H9 (cell line): ENCODE measurements at regions not wholly inside any gene's neighbourhood (a gene's known extent, or its start where the extent isn't known, plus 50 kb on each side); places are given as distances from the start of the nearest gene placed in this dataset.
A peak's percentile ranks its signal among the peaks of the same experiment; 100 is the strongest.

ENCODE experiments used
- DNase-seq: peaks from one replicate; pipeline ENCODE4 v3.0.0-alpha.2; 2017
- H2AFZ ChIP-seq: one replicate; pipeline ENCODE4 v1.6.1; 2013; ENCODE audit warnings: mild to moderate bottlenecking, low read length, control low read depth, moderate library complexity
- H2AK5ac ChIP-seq: 2 replicates; pipeline ENCODE4 v1.6.1; 2013; ENCODE audit warnings: low read length, control low read depth, mixed read lengths; ENCODE audit not compliant: insufficient read length
- H2BK120ac ChIP-seq: one replicate; pipeline ENCODE4 v1.6.1; 2013; ENCODE audit warnings: low read depth, mild to moderate bottlenecking, low read length, control low read depth, inconsistent platforms; ENCODE audit not compliant: poor library complexity, severe bottlenecking
- H2BK12ac ChIP-seq: 2 replicates; pipeline ENCODE4 v1.6.1; 2013; ENCODE audit warnings: low read length, control low read depth, mixed read lengths, low read depth; ENCODE audit not compliant: insufficient read length
- H2BK15ac ChIP-seq: 2 replicates; pipeline ENCODE4 v1.6.1; 2013; ENCODE audit warnings: low read depth, low read length, control low read depth
- H2BK20ac ChIP-seq: one replicate; pipeline ENCODE4 v1.6.1; 2013; ENCODE audit warnings: low read depth, mild to moderate bottlenecking, low read length, control low read depth, inconsistent platforms; ENCODE audit not compliant: poor library complexity, severe bottlenecking
- H2BK5ac ChIP-seq: 2 replicates; pipeline ENCODE4 v1.6.1; 2013; ENCODE audit warnings: low read length, control low read depth, mixed read lengths; ENCODE audit not compliant: insufficient read length
- H3K14ac ChIP-seq: 2 replicates; pipeline ENCODE4 v1.6.1; 2013; ENCODE audit warnings: low read length, control low read depth; ENCODE audit not compliant: insufficient read depth
- H3K18ac ChIP-seq: 2 replicates; pipeline ENCODE4 v1.6.1; 2013; ENCODE audit warnings: low read depth, mild to moderate bottlenecking, mixed read lengths, low read length, control low read depth; ENCODE audit not compliant: insufficient read length
- H3K23ac ChIP-seq: 2 replicates; pipeline ENCODE4 v1.6.1; 2013; ENCODE audit warnings: low read length, control low read depth, mixed read lengths, low read depth; ENCODE audit not compliant: insufficient read length
- H3K23me2 ChIP-seq: 2 replicates; pipeline ENCODE4 v1.6.1; 2013; ENCODE audit warnings: low read depth, mild to moderate bottlenecking, mixed read lengths, low read length, control low read depth; ENCODE audit not compliant: insufficient read length, poor library complexity, severe bottlenecking
- H3K27ac ChIP-seq: 2 replicates; pipeline ENCODE4 v1.5.1; 2013; ENCODE audit warnings: low read length, control low read depth, mixed read lengths, low read depth; ENCODE audit not compliant: insufficient read length
- H3K27me3 ChIP-seq: 2 replicates; pipeline ENCODE4 v1.6.1; 2013; ENCODE audit warnings: low read length, control low read depth, inconsistent platforms; ENCODE audit not compliant: insufficient read depth
- H3K4ac ChIP-seq: 2 replicates; pipeline ENCODE4 v1.6.1; 2013; ENCODE audit warnings: low read depth, mild to moderate bottlenecking, control low read depth, inconsistent platforms, low read length, moderate library complexity
- H3K4me1 ChIP-seq: 2 replicates; pipeline ENCODE4 v1.6.1; 2013; ENCODE audit warnings: low read length, control low read depth, inconsistent platforms; ENCODE audit not compliant: insufficient read depth
- H3K4me2 ChIP-seq: 2 replicates; pipeline ENCODE4 v1.6.1; 2013; ENCODE audit warnings: low read length, control low read depth, mixed read lengths; ENCODE audit not compliant: insufficient read length, insufficient read depth
- H3K56ac ChIP-seq: 2 replicates; pipeline ENCODE4 v1.6.1; 2013; ENCODE audit warnings: low read depth, mild to moderate bottlenecking, mixed read lengths, low read length, control low read depth; ENCODE audit not compliant: insufficient read length
- H3K79me1 ChIP-seq: 2 replicates; pipeline ENCODE4 v1.6.1; 2013; ENCODE audit warnings: low read depth, mild to moderate bottlenecking, moderate library complexity, low read length, control low read depth, inconsistent platforms; ENCODE audit not compliant: insufficient read depth, poor library complexity, severe bottlenecking
- H3K79me2 ChIP-seq: 2 replicates; pipeline ENCODE4 v1.6.1; 2013; ENCODE audit warnings: low read length, control low read depth, inconsistent platforms; ENCODE audit not compliant: insufficient read depth
- H3K9ac ChIP-seq: 2 replicates; pipeline ENCODE4 v1.6.1; 2013; ENCODE audit warnings: low read length, control low read depth, mixed read lengths; ENCODE audit not compliant: insufficient read length; ENCODE audit errors: extremely low read depth
- H3K9me3 ChIP-seq: one replicate; pipeline ENCODE4 v1.6.1; 2013; ENCODE audit warnings: low read depth, low read length, inconsistent platforms; ENCODE audit not compliant: control insufficient read depth
- H3T11ph ChIP-seq: one replicate; pipeline ENCODE4 v1.6.1; 2013; ENCODE audit warnings: mild to moderate bottlenecking, low read length, control low read depth, inconsistent platforms
- H4K20me1 ChIP-seq: one replicate; pipeline ENCODE4 v1.6.1; 2013; ENCODE audit not compliant: control insufficient read depth, insufficient read length, insufficient read depth
- H4K5ac ChIP-seq: 2 replicates; pipeline ENCODE4 v1.6.1; 2013; ENCODE audit warnings: low read depth, mild to moderate bottlenecking, mixed read lengths, low read length, control low read depth; ENCODE audit not compliant: insufficient read length
- H4K8ac ChIP-seq: replicated peaks from 2 replicates; pipeline ENCODE4 v1.6.1; 2013; ENCODE audit warnings: low read length, control low read depth, mixed read lengths, low read depth; ENCODE audit not compliant: insufficient read length
- H4K91ac ChIP-seq: 2 replicates; pipeline ENCODE4 v1.6.1; 2013; ENCODE audit warnings: low read depth, mild to moderate bottlenecking, moderate library complexity, mixed read lengths, low read length, control low read depth; ENCODE audit not compliant: insufficient read length
- H3K27ac Mint-ChIP-seq, 3 experiments: 2 replicates in 2 of 3; 3 replicates in 1 of 3; pipeline ENCODE4 v1.8.0; 2020 to 2021; ENCODE audit warnings: mixed read lengths in 3 of 3, mild to moderate bottlenecking in 1 of 3, moderate library complexity in 1 of 3
- H3K27me3 Mint-ChIP-seq: 2 replicates; pipeline ENCODE4 v1.8.0; 2021; ENCODE audit warnings: low read depth, mild to moderate bottlenecking, moderate library complexity, mixed read lengths
- H3K36me3 Mint-ChIP-seq, 3 experiments: 2 replicates in 2 of 3; 3 replicates in 1 of 3; pipeline ENCODE4 v1.8.0; 2020 to 2021; ENCODE audit warnings: low read depth in 3 of 3, mixed read lengths in 3 of 3; ENCODE audit not compliant: insufficient read depth in 1 of 3
- H3K4me1 Mint-ChIP-seq, 2 experiments: 2 replicates each; pipeline ENCODE4 v1.8.0; 2020; ENCODE audit warnings: mixed read lengths in 2 of 2
- H3K4me3 Mint-ChIP-seq, 2 experiments: 2 replicates in 1 of 2; 3 replicates in 1 of 2; pipeline ENCODE4 v1.8.0; 2020 to 2021; ENCODE audit warnings: mild to moderate bottlenecking in 2 of 2, mixed read lengths in 2 of 2, moderate library complexity in 1 of 2
- H3K9me3 Mint-ChIP-seq, 2 experiments: 2 replicates in 1 of 2; 3 replicates in 1 of 2; pipeline ENCODE4 v1.8.0; 2020; ENCODE audit warnings: mild to moderate bottlenecking in 2 of 2, mixed read lengths in 2 of 2, moderate library complexity in 1 of 2
- WGBS: extraction: QIAGEN DNeasy Blood & Tissue Kit; methylation state at CpG from one replicate; pipeline ENCODE4 v1.1.7; 2013; ENCODE audit warnings: missing lambda C conversion rate, low lambda C conversion rate, mixed read lengths; ENCODE audit not compliant: insufficient read length; ENCODE audit errors: extremely low coverage; 5-methylcytosine and 5-hydroxymethylcytosine counted together
- TF ChIP-seq, protein P1 (sequence below): fragments of 200-600 bp; sonication (generic); conservative IDR thresholded peaks from 3 replicates; pipeline ENCODE4 v1.8.0; 2021; ENCODE audit warnings: antibody characterized with exemption, mild to moderate bottlenecking

DNA sequence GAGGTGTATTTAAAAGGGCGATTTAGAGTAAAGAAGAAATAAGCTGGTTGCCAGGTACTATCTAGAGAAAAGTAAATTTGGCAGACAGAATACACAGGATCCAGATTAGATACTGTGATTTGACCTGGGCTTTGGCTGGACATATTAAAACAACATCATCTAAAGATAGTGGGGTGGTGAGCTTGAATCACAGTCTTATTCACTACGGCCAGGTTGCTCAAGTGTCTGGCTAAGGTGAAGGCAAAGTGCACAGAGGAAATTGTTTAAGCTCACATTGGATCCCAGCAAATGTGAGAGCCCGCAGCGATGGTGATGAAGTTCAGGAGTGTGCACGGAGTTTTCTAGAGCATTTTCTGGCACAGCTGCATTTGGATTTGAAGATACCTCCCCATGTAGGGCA is 398.2 kb upstream of the MEF2C start:
- DNase-seq: no peak
- Mint-ChIP-seq H3K27ac (peak overlapping the region in 1 of 3 experiments; percentile 16; a peak in 1 of 7 replicates), H3K9me3 (no peaks in the 10 kb centered on the region; a peak in 1 of 5 replicates), H3K4me1 (no peaks in the 10 kb centered on the region), H3K27me3 (no peaks in the 10 kb centered on the region; the same call in 1 of the 2 replicates), H3K36me3 (peaks cover 0 to 1% (median 0%) of the 10 kb centered on the region in 3 experiments; a peak in 1 of 7 replicates), H3K4me3 (no peak overlapping the region)
- TF ChIP-seq, protein P1, sequence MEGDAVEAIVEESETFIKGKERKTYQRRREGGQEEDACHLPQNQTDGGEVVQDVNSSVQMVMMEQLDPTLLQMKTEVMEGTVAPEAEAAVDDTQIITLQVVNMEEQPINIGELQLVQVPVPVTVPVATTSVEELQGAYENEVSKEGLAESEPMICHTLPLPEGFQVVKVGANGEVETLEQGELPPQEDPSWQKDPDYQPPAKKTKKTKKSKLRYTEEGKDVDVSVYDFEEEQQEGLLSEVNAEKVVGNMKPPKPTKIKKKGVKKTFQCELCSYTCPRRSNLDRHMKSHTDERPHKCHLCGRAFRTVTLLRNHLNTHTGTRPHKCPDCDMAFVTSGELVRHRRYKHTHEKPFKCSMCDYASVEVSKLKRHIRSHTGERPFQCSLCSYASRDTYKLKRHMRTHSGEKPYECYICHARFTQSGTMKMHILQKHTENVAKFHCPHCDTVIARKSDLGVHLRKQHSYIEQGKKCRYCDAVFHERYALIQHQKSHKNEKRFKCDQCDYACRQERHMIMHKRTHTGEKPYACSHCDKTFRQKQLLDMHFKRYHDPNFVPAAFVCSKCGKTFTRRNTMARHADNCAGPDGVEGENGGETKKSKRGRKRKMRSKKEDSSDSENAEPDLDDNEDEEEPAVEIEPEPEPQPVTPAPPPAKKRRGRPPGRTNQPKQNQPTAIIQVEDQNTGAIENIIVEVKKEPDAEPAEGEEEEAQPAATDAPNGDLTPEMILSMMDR: no peak
- no peak overlapping the region for H3K14ac ChIP-seq
- H4K91ac ChIP-seq: no peak overlapping the region
- H4K5ac ChIP-seq: no peak overlapping the region
- no peak overlapping the region for H2AK5ac ChIP-seq
- H3K27ac ChIP-seq: no peak overlapping the region
- no peak overlapping the region for H3K18ac ChIP-seq
- H2BK20ac ChIP-seq: no peak overlapping the region
- no peaks in the 10 kb centered on the region for H3K27me3 ChIP-seq
- H2BK120ac ChIP-seq: no peak overlapping the region
- no peak overlapping the region for H3K4me2 ChIP-seq
- H2BK5ac ChIP-seq: no peak overlapping the region
- H2AFZ ChIP-seq: no peak overlapping the region
- H3K4me1 ChIP-seq: no peaks in the 10 kb centered on the region
- H3K9me3 ChIP-seq: no peaks in the 10 kb centered on the region
- no peak overlapping the region for H3T11ph ChIP-seq
- 100% methylated on average over 1 of the region's 5 CpGs for WGBS
- H3K4ac ChIP-seq: no peak overlapping the region
- H3K79me2 ChIP-seq: no peaks in the 10 kb centered on the region
- no peaks in the 10 kb centered on the region for H3K23me2 ChIP-seq
- no peaks in the 10 kb centered on the region for H4K20me1 ChIP-seq
- H2BK15ac ChIP-seq: no peak overlapping the region
- no peak overlapping the region for H4K8ac ChIP-seq
- no peak overlapping the region for H3K23ac ChIP-seq
- H3K9ac ChIP-seq: no peak overlapping the region
- no peaks in the 10 kb centered on the region for H3K79me1 ChIP-seq
- H3K56ac ChIP-seq: no peak overlapping the region
- no peak overlapping the region for H2BK12ac ChIP-seq
